ENCODE measurements at regions not wholly inside any gene's neighbourhood (a gene's known extent, or its start where the extent isn't known, plus 50 kb on each side); places are given as distances from the start of the nearest gene placed in this dataset.
"Not testable (repeated sequence)": the region's sequence is repeated elsewhere in the genome, so short reads cannot be mapped to it uniquely, and the experiment has no call there.

DNA sequence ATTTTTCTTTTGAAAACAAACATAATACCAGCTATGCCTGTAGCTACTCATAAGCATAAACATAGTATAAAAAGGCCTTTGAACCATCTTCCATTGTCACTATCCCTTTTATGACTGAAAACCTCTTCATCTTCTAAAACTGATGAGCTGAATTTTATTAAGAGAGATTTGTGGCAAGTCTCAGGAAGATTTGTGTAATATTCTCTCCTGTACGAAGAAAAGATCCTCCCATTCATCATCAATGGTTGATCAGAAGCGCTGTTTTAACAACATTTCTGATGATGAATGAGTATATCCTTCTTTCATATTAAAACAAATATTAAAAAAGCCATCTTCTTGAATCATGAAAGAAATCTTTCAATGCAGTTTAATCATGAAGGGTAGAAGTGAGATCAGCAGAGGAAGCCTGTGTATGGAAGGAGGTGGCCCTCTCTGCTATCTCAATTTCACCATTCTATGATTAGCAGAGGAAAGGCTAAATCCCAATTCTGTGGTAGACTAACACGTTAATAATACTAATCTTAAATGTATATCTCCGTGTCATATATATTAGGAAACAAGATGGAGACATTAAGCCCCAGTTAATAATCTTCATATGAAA, 430.2 kb downstream of the FRK start:
- no peak for DNase-seq (ENCODE audit: low read depth)

DNA sequence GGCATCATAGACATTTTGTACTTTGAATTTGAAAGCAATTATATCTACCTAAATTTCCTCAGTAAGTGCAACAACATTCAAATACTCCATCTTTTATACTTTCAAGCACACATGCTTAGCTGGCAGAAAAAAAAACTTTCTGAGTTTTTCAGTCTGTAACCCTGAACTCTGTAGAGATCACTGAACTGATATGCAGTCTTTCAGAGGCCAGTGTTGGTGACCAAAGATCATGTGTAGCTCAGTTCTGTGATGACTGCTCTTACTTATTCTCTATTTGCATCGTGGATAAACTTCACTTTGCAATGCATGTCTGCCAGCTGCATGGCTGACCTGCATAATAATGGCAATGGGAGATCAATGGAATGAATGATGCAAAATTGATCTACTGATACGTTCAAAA, 431.3 kb downstream of the FRK start:
- DNase-seq (ENCODE audit: low read depth), result no peak

- no peak for DNase-seq (ENCODE audit: low read depth)
Observed at GRCh38 chr6:115618256-115618655, 442.4 kb downstream of the FRK start.

GRCh38 chr6:115617031-115617430, 443.7 kb downstream of the FRK start:
- DNase-seq (ENCODE audit: low read depth), result no peak

- DNase-seq (ENCODE audit: low read depth), result peak; percentile 92
Observed at GRCh38 chr6:115613488-115613887, 447.2 kb downstream of the FRK start.

DNA sequence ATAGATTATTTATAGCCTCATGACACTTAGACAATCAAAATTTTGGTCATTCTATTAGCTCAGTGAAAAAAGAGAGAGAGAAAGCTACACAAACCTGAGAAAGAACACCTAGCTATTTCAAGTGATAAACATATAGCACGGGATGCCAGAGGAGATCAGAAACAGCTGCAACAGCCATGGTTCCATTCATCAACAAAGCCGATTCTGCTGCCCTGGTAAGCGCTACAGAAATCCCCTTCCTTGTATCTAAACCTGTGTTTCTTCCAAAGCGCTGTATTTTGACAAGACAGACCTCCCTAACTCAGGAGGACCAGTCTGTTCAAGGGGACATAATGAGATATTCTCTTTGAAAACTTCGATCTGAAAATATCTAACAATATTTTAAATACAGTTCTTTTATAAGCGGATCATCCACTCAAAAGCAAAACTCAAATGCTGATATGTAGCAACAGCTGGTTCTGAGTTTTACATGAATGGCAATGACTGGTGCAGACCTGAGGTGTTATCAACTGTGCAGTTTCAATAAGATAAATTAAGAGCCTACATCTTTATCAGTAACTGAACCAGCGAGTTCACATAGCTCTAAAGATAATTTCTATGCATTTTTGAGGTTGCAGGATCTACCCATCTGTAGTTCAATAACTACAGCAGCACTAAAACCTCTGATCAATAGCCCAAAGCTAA, 447.8 kb downstream of the FRK start:
- no peak for DNase-seq (ENCODE audit: low read depth)

- DNase-seq (ENCODE audit: low read depth), result no peak
Observed at GRCh38 chr6:115612216-115612615, 448.5 kb downstream of the FRK start.

DNA sequence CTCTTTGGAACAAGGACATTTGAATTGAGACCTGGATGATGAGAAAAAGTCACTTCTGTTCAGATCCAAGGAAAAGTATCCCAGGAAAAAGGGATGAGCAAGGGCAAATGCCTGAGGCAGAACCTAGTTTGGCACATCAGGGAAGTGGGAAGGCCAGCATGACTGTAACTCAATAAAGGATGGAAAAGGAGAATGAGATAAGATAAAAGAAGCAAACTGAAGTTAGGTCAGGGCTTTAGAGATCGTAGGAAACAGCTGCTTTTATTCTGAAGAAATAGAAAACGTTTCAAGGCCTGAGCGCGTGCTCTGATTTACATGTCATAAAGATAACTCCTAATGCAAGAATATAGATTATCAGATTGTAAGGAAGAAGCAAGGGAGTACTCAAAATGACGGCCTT, 450.0 kb downstream of the FRK start:
- no peak for DNase-seq (ENCODE audit: low read depth)

DNA sequence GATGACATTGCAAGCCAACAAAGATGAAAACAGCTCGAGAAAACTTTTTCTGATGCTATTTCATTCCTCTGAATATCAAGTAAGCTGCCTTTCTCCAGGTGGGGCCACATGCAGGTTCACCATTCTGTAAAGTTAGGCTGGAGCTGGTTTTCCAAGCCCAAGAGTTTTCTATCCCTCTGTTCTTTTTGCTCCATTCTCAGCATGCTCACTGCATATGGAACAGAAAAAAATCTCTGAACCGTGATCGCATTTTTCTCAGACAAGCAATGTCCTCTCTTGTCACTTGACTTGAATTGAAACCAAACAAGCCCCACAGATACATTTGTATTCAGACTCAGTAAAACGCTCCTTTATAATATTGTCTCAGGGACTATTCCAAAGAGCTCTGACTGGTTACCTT, 451.6 kb downstream of the FRK start:
- DNase-seq (ENCODE audit: low read depth), result no peak

- DNase-seq (ENCODE audit: low read depth), result no peak
Observed at GRCh38 chr6:115602466-115602865, 458.2 kb downstream of the FRK start.

- DNase-seq (ENCODE audit: low read depth), result no peak
Observed at GRCh38 chr6:115601509-115601908, 459.2 kb downstream of the FRK start.

- DNase-seq (ENCODE audit: low read depth), result no peak
Observed at GRCh38 chr6:115601064-115601463, 459.6 kb downstream of the FRK start.

- DNase-seq (ENCODE audit: low read depth), result no peak
Observed at GRCh38 chr6:115594891-115595290, 465.8 kb downstream of the FRK start.

- DNase-seq (ENCODE audit: low read depth), result no peak
Observed at GRCh38 chr6:115592025-115592424, 468.7 kb downstream of the FRK start.

DNA sequence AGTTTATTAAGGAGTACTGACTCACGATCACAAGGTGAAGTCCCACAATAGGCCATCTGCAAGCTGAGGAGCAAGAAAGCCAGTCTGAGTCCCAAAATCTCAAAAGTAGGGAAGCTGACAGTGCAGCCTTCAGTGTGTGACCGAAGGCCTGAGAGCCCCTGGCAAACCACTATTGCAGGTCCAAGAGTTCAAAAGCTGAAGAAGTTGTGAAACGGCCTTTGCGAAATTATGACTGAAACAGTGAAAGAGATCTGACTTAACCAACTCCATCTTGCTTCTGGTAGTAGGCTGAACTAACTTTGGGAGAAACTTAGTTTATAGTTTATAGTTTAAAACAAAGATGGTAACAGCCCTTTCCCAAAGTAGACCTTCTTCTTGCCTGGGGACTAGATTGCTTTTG, 471.6 kb downstream of the FRK start:
- DNase-seq (ENCODE audit: low read depth), result not testable (repeated sequence)

- no peak for DNase-seq (ENCODE audit: low read depth)
Observed at GRCh38 chr6:115583290-115583689, 477.4 kb downstream of the FRK start.

DNA sequence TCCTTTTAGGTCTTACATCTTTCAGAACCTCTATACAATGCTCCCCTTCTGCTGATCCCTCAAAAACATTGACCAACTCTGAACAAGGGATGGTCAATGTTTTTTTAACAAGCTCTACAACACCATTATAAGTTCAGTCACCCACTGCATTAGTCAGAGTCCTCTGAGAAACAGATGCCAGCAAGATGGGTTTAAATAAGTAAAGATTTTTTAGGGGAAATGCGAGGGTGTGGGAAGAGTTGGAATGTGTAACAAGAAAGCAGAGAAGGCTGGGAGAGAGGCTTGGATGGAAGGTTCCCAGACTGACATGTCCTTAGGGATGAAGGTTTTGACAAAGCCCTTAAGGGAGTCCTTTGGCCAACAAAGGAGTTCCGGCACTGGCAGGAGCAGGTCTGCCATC, 478.3 kb downstream of the FRK start:
- DNase-seq (ENCODE audit: low read depth), result no peak

- not testable (repeated sequence) for DNase-seq (ENCODE audit: low read depth)
Observed at GRCh38 chr6:115579565-115579964, 481.1 kb downstream of the FRK start.

DNA sequence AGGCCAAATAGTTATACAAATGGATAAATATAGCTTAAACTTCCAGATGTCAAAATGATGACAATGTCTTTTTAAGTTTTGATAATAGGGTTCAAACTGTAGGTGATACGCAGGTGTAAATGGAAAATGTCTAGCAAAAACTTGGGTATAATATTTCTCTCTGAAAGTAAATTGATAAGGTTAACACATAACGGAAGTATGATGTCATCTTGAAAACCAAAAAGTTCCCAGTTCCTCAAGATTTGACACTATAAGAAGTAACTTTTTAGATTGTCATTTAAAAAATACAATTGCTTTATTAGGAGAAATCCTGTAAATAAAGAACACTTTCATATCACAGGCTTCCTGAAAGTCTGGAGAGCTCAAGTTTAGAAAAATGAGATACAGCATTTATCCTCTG, 483.4 kb downstream of the FRK start:
- no peak for DNase-seq (ENCODE audit: low read depth)

DNA sequence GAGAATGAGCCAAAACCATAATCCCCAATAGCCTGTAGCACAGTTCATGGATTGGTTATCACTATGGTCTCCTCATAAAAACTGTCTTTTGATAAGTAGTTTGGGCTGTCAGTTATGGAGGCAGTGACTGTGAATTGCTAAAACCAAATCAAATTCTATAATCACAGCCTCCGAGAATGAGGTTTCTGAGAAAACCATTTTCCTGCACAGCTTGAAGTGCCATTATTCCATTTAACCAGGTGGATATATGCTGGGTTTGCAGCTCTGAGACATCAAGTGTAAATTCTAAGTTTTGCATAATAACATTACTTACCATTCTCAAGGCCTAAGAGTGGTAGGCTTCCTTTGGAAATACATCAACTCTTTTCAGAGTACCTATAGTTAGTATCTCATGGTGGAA, 485.4 kb downstream of the FRK start:
- DNase-seq (ENCODE audit: low read depth), result no peak

DNA sequence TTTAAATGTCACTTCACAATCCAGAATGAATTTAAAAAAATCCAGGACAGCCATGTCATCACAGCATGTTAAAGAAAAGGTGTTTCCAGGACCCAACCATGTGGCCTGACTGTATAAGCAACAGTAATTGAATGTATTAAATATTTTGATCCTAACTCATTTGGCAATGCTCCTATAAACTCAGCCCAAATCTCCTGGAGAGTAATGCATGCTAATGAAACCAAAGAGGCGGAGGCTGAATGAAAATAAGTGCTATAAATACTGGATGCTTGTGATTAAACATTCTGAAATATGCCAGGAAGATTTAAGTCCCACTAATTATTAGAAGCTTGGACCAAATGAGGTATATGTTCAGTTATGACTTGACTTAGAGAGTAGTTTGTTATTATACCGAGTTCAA, 486.8 kb downstream of the FRK start:
- no peak for DNase-seq (ENCODE audit: low read depth)

GRCh38 chr6:115570331-115570730, 490.4 kb downstream of the FRK start:
- DNase-seq (ENCODE audit: low read depth), result no peak

DNA sequence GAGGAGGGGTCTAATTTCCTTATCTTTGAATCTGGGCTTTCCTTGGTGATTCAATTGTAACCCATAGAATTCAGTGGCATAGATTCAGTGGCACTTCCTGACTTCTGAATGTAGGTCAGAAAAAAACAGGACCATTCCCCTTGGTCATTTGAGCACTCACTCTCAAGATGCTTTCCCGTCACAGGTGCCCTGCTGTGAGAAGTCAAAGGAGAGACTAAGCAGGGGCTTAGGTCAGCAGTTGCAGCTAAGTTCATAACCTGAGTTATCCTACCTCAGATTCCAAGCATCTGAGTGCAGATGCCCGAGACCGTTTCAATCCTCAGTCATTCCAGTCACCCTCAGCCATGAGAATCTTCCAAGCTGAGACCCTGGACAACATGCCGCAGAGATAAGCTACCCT, 506.6 kb downstream of the FRK start:
- DNase-seq (ENCODE audit: low read depth), result no peak

GRCh38 chr6:115551527-115551926, 509.2 kb downstream of the FRK start:
- no peak for DNase-seq (ENCODE audit: low read depth)
